GM21423 (cell line): ENCODE measurements at regions not wholly inside any gene's neighbourhood (a gene's known extent, or its start where the extent isn't known, plus 50 kb on each side); places are given as distances from the start of the nearest gene placed in this dataset.

ENCODE experiments used
- ATAC-seq: cut with Tn5 transposase; IDR thresholded peaks from one replicate; pipeline ENCODE4 v1.9.1; 2021; ENCODE audit warnings: mild to moderate bottlenecking, moderate library complexity; ENCODE audit not compliant: unreplicated experiment

GRCh38 chr13:103324641-103325040 lies 258.4 kb upstream of the SLC10A2 start:
- no peak for ATAC-seq

GRCh38 chr13:103315711-103316110 lies 249.5 kb upstream of the SLC10A2 start:
- no peak for ATAC-seq

GRCh38 chr13:103312467-103312866 lies 246.2 kb upstream of the SLC10A2 start:
- no peak for ATAC-seq

- no peak for ATAC-seq
Observed at GRCh38 chr13:103308667-103309066, 242.4 kb upstream of the SLC10A2 start.

GRCh38 chr13:103306163-103306562 lies 239.9 kb upstream of the SLC10A2 start:
- no peak for ATAC-seq

- no peak for ATAC-seq
Observed at GRCh38 chr13:103303078-103303651, 236.9 kb upstream of the SLC10A2 start.

GRCh38 chr13:103302676-103303075 lies 236.5 kb upstream of the SLC10A2 start:
- ATAC-seq: no peak

- no peak for ATAC-seq
Observed at GRCh38 chr13:103299079-103299478, 232.9 kb upstream of the SLC10A2 start.

GRCh38 chr13:103297083-103297482 lies 230.9 kb upstream of the SLC10A2 start:
- ATAC-seq: no peak

GRCh38 chr13:103291798-103292572 lies 225.8 kb upstream of the SLC10A2 start:
- peak; percentile 48 for ATAC-seq

GRCh38 chr13:103291226-103291625 lies 225.0 kb upstream of the SLC10A2 start:
- no peak for ATAC-seq

- no peak for ATAC-seq
Observed at GRCh38 chr13:103289681-103290080, 223.5 kb upstream of the SLC10A2 start.

GRCh38 chr13:103288114-103288513 lies 221.9 kb upstream of the SLC10A2 start:
- ATAC-seq: no peak

- ATAC-seq: no peak
Observed at GRCh38 chr13:103287659-103288058, 221.4 kb upstream of the SLC10A2 start.

- ATAC-seq: no peak
Observed at GRCh38 chr13:103284466-103284865, 218.2 kb upstream of the SLC10A2 start.

GRCh38 chr13:103283451-103283820 lies 217.2 kb upstream of the SLC10A2 start:
- ATAC-seq: no peak

GRCh38 chr13:103282571-103283450 lies 216.6 kb upstream of the SLC10A2 start:
- no peak for ATAC-seq

GRCh38 chr13:103277959-103278694 lies 211.9 kb upstream of the SLC10A2 start:
- ATAC-seq: no peak

GRCh38 chr13:103276775-103277498 lies 210.7 kb upstream of the SLC10A2 start:
- peak; percentile 89 for ATAC-seq

- no peak for ATAC-seq
Observed at GRCh38 chr13:103275722-103276121, 209.5 kb upstream of the SLC10A2 start.
